ENCODE measurements at regions not wholly inside any gene's neighbourhood (a gene's known extent, or its start where the extent isn't known, plus 50 kb on each side); places are given as distances from the start of the nearest gene placed in this dataset.

GRCh38 chr7:115083935-115084334, 162.0 kb downstream of the MDFIC start:
- no peak for DNase-seq (ENCODE audit: low spot score)

- DNase-seq (ENCODE audit: low spot score): no peak
Measured at GRCh38 chr7:115081772-115082171, 159.9 kb downstream of the MDFIC start.

GRCh38 chr7:115078851-115079250, 157.0 kb downstream of the MDFIC start:
- DNase-seq (ENCODE audit: low spot score): no peak

- no peak for DNase-seq (ENCODE audit: low spot score)
Measured at GRCh38 chr7:115078386-115078785, 156.5 kb downstream of the MDFIC start.

GRCh38 chr7:115070311-115070710, 148.4 kb downstream of the MDFIC start:
- no peak for DNase-seq (ENCODE audit: low spot score)
